Tibial nerve (tissue), 4 donors: ENCODE measurements at regions not wholly inside any gene's neighbourhood (a gene's known extent, or its start where the extent isn't known, plus 50 kb on each side); places are given as distances from the start of the nearest gene placed in this dataset.

ENCODE experiments used
- EP300 ChIP-seq, 2 donors: sonication (generic); formaldehyde crosslinking; IDR thresholded peaks; one replicate each; pipeline ENCODE4 v1.6.1; 2017; ENCODE audit warnings: antibody characterized with exemption in 2 of 2, mild to moderate bottlenecking in 1 of 2
- POLR2A ChIP-seq, 2 donors: fragments of 450-650 bp; IDR thresholded peaks; one replicate each; pipeline ENCODE4 v1.6.1; 2017; ENCODE audit warnings: antibody characterized with exemption in 2 of 2, mild to moderate bottlenecking in 2 of 2, moderate library complexity in 2 of 2
- TF ChIP-seq, protein P1 (sequence below), 5 experiments: fragments of 200-600 bp in 3 of 5; fragments of 450-650 bp in 2 of 5; sonication (generic) in 3 of 5; IDR thresholded peaks; one replicate each; pipeline ENCODE4 v1.5.1; 2016 to 2019; ENCODE audit warnings: antibody characterized with exemption in 5 of 5, mild to moderate bottlenecking in 3 of 5, moderate library complexity in 2 of 5

DNA sequence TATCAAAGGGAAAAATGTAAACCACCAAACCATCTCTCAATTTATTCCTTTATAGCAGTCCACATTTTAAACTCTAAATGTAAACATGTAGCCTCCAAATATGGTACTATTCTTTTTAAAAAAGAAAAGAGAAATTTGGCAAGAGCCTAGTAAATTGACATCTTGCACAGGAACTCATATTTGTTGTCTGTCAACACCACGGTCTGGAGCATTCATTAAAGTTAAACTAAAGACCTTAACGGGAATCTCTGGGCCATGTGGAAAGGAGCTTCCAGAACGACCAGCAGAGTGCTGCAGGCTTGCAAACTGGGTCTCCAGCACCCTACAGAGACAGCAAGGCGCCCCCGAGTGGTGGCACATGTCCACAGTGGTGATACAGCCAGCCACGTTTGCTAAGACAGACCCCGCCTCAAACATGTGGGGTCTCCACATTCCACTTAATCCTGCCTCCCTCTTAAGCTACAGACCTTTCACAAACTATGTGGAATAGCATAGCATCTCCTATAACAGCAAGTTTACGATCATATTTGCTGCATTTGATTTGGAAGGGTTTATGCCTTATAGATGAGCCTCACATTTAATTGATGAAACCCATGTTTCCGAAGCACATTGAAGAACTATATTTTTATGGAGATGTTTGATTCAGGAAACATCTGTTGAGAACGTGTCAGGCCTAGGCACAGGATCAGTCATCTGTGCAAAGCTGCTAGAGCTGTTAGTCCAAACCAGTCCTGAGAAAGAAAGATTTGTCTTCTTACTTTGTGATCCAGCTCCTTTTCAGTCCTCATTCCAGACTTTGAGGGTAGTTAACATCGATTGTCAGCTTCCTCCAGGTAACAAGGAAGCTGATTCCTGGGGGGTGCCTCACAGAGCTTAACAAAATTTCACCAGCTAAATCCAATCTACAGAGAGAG is 96.4 kb upstream of the BACE2 start:
- no peak for TF ChIP-seq EP300 (IDR thresholded peaks at IDR 0.05)
- TF ChIP-seq, protein P1, sequence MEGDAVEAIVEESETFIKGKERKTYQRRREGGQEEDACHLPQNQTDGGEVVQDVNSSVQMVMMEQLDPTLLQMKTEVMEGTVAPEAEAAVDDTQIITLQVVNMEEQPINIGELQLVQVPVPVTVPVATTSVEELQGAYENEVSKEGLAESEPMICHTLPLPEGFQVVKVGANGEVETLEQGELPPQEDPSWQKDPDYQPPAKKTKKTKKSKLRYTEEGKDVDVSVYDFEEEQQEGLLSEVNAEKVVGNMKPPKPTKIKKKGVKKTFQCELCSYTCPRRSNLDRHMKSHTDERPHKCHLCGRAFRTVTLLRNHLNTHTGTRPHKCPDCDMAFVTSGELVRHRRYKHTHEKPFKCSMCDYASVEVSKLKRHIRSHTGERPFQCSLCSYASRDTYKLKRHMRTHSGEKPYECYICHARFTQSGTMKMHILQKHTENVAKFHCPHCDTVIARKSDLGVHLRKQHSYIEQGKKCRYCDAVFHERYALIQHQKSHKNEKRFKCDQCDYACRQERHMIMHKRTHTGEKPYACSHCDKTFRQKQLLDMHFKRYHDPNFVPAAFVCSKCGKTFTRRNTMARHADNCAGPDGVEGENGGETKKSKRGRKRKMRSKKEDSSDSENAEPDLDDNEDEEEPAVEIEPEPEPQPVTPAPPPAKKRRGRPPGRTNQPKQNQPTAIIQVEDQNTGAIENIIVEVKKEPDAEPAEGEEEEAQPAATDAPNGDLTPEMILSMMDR (IDR thresholded peaks at IDR 0.05) = no peak
- no peak for TF ChIP-seq POLR2A (IDR thresholded peaks at IDR 0.05)
